Neural progenitor cell (in vitro differentiated cells): ENCODE measurements at regions not wholly inside any gene's neighbourhood (a gene's known extent, or its start where the extent isn't known, plus 50 kb on each side); places are given as distances from the start of the nearest gene placed in this dataset.

ENCODE experiments used
- CTCF ChIP-seq: fragments of 200-600 bp; sonication (generic); IDR thresholded peaks from 2 replicates; pipeline ENCODE4 v1.5.1; 2017; ENCODE audit warnings: antibody characterized with exemption, mild to moderate bottlenecking
- EZH2 ChIP-seq: fragments of 200-600 bp; sonication (generic); IDR thresholded peaks from 2 replicates; pipeline ENCODE4 v1.6.1; 2017; ENCODE audit warnings: antibody characterized with exemption, mild to moderate bottlenecking, moderate library complexity
- EZH2phosphoT487 ChIP-seq: fragments of 200-600 bp; sonication (generic); IDR thresholded peaks from 2 replicates; pipeline ENCODE4 v1.6.1; 2017; ENCODE audit warnings: antibody characterized with exemption

GRCh38 chr2:142425551-142425950 is 294.7 kb upstream of the LRP1B start:
- no peak for TF ChIP-seq CTCF
- TF ChIP-seq EZH2 = no peak
- TF ChIP-seq EZH2phosphoT487 = no peak
